Breast epithelium (tissue), 4 donors: ENCODE measurements at regions not wholly inside any gene's neighbourhood (a gene's known extent, or its start where the extent isn't known, plus 50 kb on each side); places are given as distances from the start of the nearest gene placed in this dataset.

Experiments
- DNase-seq, 2 donors: peaks; one replicate each; pipeline ENCODE4 v3.0.0-alpha.2; 2019; ENCODE audit warnings: low spot score in 2 of 2
- H3K27ac ChIP-seq, 2 donors: fragments of 200-600 bp; sonication (generic) in 1 of 2; one replicate each; pipeline ENCODE4 v1.5.1; 2016 to 2019; ENCODE audit warnings: mild to moderate bottlenecking in 1 of 2
- H3K27me3 ChIP-seq, 2 donors: fragments of 200-600 bp; sonication (generic) in 1 of 2; one replicate each; pipeline versions ENCODE4 v1.5.1 to v1.6.0; 2017 to 2019; ENCODE audit warnings: control low read depth in 1 of 2, mild to moderate bottlenecking in 1 of 2
- H3K36me3 ChIP-seq: fragments of 200-600 bp; one replicate; pipeline ENCODE4 v1.5.1; 2019
- H3K4me1 ChIP-seq, 2 donors: fragments of 200-600 bp; sonication (generic); one replicate each; pipeline ENCODE4 v1.5.1; 2016 to 2019; ENCODE audit warnings: control low read depth in 1 of 2
- H3K4me3 ChIP-seq, 3 donors: fragments of 200-600 bp; sonication (generic); 1 replicate in 2 of 3; 2 replicates in 1 of 3; pipeline ENCODE4 v1.5.1; 2016 to 2019; ENCODE audit warnings: mild to moderate bottlenecking in 3 of 3, moderate library complexity in 2 of 3
- H3K9me3 ChIP-seq, 2 donors: fragments of 200-600 bp; sonication (generic) in 1 of 2; one replicate each; pipeline ENCODE4 v1.5.1; 2016 to 2019; ENCODE audit warnings: control low read depth in 1 of 2
- POLR2A ChIP-seq: fragments of 450-650 bp; IDR thresholded peaks from one replicate; pipeline ENCODE4 v1.6.1; 2016; ENCODE audit warnings: antibody characterized with exemption, mild to moderate bottlenecking, moderate library complexity
- POLR2AphosphoS5 ChIP-seq, 3 donors: sonication (generic); formaldehyde crosslinking; IDR thresholded peaks; one replicate each; pipeline ENCODE4 v1.6.1; 2017; ENCODE audit warnings: antibody characterized with exemption in 3 of 3
- intact Hi-C: fragments of 100-400 bp; cut with DNase I; formaldehyde crosslinking; loops from one replicate; pipeline ENCODE4 v1.15.1; 2023; ENCODE audit warnings: low total_unique reads
- TF ChIP-seq, protein P1 (sequence below), 3 donors: fragments of 450-650 bp; IDR thresholded peaks; one replicate each; pipeline ENCODE4 v1.5.1; 2016 to 2017; ENCODE audit warnings: antibody characterized with exemption in 3 of 3, mild to moderate bottlenecking in 3 of 3, moderate library complexity in 3 of 3

DNA sequence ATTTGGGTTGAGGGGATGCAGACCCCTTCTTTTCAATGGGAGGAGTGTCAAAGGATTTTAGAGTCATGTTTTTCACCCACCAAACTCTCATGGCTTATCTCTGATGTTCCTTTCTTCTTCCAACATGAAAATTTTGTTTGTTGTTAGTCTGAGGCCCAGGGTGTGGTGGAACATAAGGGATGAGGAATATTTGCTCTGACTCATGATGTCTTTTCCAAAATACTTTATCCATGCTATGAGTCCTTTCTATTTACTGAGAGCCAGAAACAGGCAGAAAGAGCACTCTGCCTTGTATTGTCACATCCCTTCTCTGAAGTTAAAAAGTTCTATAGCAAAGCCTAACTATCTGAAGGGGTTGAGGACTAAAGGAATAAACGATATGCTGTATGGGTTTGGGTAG lies 61.6 kb upstream of the GYPA start:
- Histone ChIP-seq H3K9me3 (peaks cover under 1 to 2% of the 10 kb centered on the region in 2 donors), H3K4me1 (no peaks in the 10 kb centered on the region), H3K36me3 (no peaks in the 10 kb centered on the region), H3K4me3 (no peak overlapping the region), H3K27ac (no peak overlapping the region), H3K27me3 (no peaks in the 10 kb centered on the region)
- intact Hi-C loops: no loop called here
- no peak for DNase-seq
- TF ChIP-seq POLR2AphosphoS5 (IDR thresholded peaks at IDR 0.05) (no peak), POLR2A (no peak)
- TF ChIP-seq, protein P1, sequence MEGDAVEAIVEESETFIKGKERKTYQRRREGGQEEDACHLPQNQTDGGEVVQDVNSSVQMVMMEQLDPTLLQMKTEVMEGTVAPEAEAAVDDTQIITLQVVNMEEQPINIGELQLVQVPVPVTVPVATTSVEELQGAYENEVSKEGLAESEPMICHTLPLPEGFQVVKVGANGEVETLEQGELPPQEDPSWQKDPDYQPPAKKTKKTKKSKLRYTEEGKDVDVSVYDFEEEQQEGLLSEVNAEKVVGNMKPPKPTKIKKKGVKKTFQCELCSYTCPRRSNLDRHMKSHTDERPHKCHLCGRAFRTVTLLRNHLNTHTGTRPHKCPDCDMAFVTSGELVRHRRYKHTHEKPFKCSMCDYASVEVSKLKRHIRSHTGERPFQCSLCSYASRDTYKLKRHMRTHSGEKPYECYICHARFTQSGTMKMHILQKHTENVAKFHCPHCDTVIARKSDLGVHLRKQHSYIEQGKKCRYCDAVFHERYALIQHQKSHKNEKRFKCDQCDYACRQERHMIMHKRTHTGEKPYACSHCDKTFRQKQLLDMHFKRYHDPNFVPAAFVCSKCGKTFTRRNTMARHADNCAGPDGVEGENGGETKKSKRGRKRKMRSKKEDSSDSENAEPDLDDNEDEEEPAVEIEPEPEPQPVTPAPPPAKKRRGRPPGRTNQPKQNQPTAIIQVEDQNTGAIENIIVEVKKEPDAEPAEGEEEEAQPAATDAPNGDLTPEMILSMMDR (IDR thresholded peaks at IDR 0.05): no peak

DNA sequence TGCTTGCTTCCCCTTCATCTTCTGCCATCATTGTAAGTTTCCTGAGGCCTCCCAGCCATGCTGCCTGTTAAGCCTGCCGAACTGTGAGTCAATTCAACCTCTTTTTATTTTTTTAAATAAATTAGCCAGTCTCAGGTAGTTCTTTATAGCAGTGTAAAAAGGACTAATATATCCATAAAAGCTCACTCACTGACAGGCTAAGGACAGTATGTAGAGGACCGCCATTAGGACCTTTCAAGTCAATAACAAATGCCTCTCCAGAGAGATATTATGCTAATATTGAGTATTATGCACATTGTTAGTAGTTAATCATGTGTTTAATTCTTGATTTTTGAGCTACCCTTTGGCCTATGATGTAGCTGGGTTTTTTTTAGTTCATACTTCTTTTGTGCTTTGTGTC lies 62.6 kb upstream of the GYPA start:
- DNase-seq: no peak
- intact Hi-C loops: no loop called here

DNA sequence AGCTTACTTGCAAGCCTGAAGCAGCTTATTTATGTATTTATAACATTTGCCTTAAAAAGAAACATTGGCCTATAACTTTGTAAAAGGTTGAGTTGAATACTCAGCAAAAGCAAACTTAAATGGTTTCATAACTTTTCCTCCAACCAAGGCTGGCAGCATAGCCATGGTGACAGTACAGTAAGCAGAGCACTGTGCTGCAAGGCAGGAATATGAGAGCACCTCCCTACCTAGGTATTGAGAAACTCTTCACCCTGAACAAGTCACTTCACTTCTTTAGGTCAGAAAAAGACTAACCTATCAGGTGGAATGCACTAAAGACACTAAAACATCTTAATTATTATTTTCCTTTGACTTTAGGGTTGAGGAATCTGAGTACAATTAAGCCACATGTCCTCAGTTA lies 63.9 kb upstream of the GYPA start:
- DNase-seq: no peak
- H3K4me1 ChIP-seq: no peaks in the 10 kb centered on the region
- intact Hi-C loops: no loop called here

More for the DNA sequence above, 62.6 kb upstream of the GYPA start:
- Histone ChIP-seq H3K36me3 (no peaks in the 10 kb centered on the region), H3K27me3 (no peaks in the 10 kb centered on the region), H3K9me3 (no peaks in the 10 kb centered on the region), H3K27ac (no peak overlapping the region), H3K4me1 (no peaks in the 10 kb centered on the region), H3K4me3 (no peak overlapping the region)
- TF ChIP-seq POLR2AphosphoS5 (IDR thresholded peaks at IDR 0.05) (no peak), POLR2A (no peak)
- TF ChIP-seq, protein P1 (IDR thresholded peaks at IDR 0.05): no peak

DNA sequence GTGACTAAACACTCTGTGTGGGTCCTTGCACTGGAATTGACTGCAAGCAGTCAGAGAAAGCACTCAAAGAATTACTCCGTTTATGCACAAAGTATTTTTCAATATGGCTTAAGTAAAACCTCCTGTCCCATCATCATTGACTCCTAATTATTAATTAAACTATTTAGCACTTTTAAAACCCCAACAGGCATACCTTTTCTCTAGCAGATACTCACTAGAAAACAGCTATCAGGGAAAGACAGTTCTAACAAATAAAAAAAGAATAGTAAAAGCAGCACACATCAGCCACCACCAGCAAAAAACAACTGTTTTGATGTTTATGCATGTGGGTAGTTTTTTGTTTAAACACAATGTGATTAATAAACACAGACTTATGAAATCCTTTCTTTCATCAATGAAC lies 66.2 kb upstream of the GYPA start:
- H3K9me3 ChIP-seq: no peaks in the 10 kb centered on the region
- no peaks in the 10 kb centered on the region for H3K4me1 ChIP-seq
- no peak overlapping the region for H3K27ac ChIP-seq
- DNase-seq: no peak
- intact Hi-C loops: no loop called here
- no peaks in the 10 kb centered on the region for H3K27me3 ChIP-seq
- H3K36me3 ChIP-seq: no peaks in the 10 kb centered on the region
- TF ChIP-seq, protein P1 (IDR thresholded peaks at IDR 0.05): no peak
- TF ChIP-seq POLR2AphosphoS5 (IDR thresholded peaks at IDR 0.05) (no peak), POLR2A (no peak)
- H3K4me3 ChIP-seq: no peak overlapping the region

More for the DNA sequence above, 63.9 kb upstream of the GYPA start:
- no peaks in the 10 kb centered on the region for H3K36me3 ChIP-seq
- no peaks in the 10 kb centered on the region for H3K27me3 ChIP-seq
- H3K27ac ChIP-seq: no peak overlapping the region
- H3K9me3 ChIP-seq: no peaks in the 10 kb centered on the region
- no peak overlapping the region for H3K4me3 ChIP-seq
- TF ChIP-seq, protein P1 (IDR thresholded peaks at IDR 0.05): no peak
- TF ChIP-seq POLR2AphosphoS5 (IDR thresholded peaks at IDR 0.05) (no peak), POLR2A (no peak)

DNA sequence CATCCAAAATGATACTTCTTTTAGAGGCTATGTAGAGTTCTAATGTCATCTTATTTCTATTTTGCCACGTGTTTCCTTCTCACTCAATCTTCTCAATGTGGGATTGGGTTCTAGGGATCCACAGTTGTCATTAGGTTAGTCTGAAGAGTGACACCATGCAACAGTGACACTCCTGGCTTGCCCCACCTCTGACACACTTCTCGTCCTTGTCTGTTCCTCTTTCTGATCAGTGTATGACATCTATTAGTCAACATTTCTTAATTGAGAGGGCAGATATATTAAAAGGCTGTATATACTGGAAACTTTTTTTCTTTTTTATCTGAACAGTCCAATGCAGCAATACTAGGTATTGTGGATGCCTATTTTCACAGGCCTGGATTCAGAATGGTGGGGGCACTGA lies 67.6 kb upstream of the GYPA start:
- DNase-seq: no peak
- intact Hi-C loops: no loop called here
- no peaks in the 10 kb centered on the region for H3K27me3 ChIP-seq
- TF ChIP-seq POLR2AphosphoS5 (IDR thresholded peaks at IDR 0.05): no peak
- TF ChIP-seq, protein P1 (IDR thresholded peaks at IDR 0.05): no peak
- no peak for TF ChIP-seq POLR2A
- H3K36me3 ChIP-seq: no peaks in the 10 kb centered on the region
- no peak overlapping the region for H3K4me3 ChIP-seq
- no peak overlapping the region for H3K27ac ChIP-seq
- no peaks in the 10 kb centered on the region for H3K9me3 ChIP-seq
- H3K4me1 ChIP-seq: no peaks in the 10 kb centered on the region
